Esophagus muscularis mucosa (tissue), 4 donors: ENCODE measurements at regions not wholly inside any gene's neighbourhood (a gene's known extent, or its start where the extent isn't known, plus 50 kb on each side); places are given as distances from the start of the nearest gene placed in this dataset.

ENCODE experiments used
- EP300 ChIP-seq: sonication (generic); formaldehyde crosslinking; IDR thresholded peaks from one replicate; pipeline ENCODE4 v1.6.1; 2017; ENCODE audit warnings: antibody characterized with exemption
- POLR2A ChIP-seq: fragments of 450-650 bp; IDR thresholded peaks from one replicate; pipeline ENCODE4 v1.6.1; 2017; ENCODE audit warnings: antibody characterized with exemption, moderate library complexity, mild to moderate bottlenecking, low read depth
- TF ChIP-seq, protein P1 (sequence below), 3 experiments: fragments of 200-600 bp in 2 of 3; fragments of 450-650 bp in 1 of 3; sonication (generic) in 2 of 3; IDR thresholded peaks; one replicate each; pipeline ENCODE4 v1.5.1; 2017 to 2019; ENCODE audit warnings: antibody characterized with exemption in 3 of 3, mild to moderate bottlenecking in 2 of 3, moderate library complexity in 1 of 3

DNA sequence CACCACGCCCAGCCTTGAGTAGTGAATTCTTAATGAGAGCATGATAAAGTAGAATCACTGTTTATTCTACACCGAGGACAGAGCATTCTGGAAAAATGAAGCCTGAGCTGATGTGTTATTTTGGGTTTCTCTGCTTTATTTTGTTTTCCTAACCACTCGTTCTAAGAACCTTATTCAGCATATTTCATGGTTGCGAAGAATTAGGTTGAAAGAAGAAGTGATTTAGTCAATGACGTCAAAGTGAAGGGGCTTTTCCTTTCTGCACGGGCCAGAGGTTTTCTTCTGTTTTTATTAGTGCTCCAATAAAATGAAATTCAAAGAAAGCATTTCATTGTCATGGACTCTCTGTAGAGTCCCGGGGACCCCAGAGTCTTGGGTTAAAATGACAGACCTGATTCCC lies 178.5 kb downstream of the MAF start:
- TF ChIP-seq, protein P1, sequence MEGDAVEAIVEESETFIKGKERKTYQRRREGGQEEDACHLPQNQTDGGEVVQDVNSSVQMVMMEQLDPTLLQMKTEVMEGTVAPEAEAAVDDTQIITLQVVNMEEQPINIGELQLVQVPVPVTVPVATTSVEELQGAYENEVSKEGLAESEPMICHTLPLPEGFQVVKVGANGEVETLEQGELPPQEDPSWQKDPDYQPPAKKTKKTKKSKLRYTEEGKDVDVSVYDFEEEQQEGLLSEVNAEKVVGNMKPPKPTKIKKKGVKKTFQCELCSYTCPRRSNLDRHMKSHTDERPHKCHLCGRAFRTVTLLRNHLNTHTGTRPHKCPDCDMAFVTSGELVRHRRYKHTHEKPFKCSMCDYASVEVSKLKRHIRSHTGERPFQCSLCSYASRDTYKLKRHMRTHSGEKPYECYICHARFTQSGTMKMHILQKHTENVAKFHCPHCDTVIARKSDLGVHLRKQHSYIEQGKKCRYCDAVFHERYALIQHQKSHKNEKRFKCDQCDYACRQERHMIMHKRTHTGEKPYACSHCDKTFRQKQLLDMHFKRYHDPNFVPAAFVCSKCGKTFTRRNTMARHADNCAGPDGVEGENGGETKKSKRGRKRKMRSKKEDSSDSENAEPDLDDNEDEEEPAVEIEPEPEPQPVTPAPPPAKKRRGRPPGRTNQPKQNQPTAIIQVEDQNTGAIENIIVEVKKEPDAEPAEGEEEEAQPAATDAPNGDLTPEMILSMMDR (IDR thresholded peaks at IDR 0.05), result no peak
- no peak for TF ChIP-seq EP300
- TF ChIP-seq POLR2A, result no peak
